Coronary artery (tissue), 2 donors: ENCODE measurements at regions not wholly inside any gene's neighbourhood (a gene's known extent, or its start where the extent isn't known, plus 50 kb on each side); places are given as distances from the start of the nearest gene placed in this dataset.
"Not testable (repeated sequence)": the region's sequence is repeated elsewhere in the genome, so short reads cannot be mapped to it uniquely, and the experiment has no call there.

Experiments
- DNase-seq: peaks from one replicate; pipeline ENCODE4 v3.0.0-alpha.2; 2017; ENCODE audit warnings: low spot score
- H3K27ac ChIP-seq, 2 donors: fragments of 200-600 bp; sonication (generic); one replicate each; pipeline ENCODE4 v1.5.1; 2016 to 2019
- H3K4me3 ChIP-seq: fragments of 200-600 bp; sonication (generic); 2 replicates; pipeline ENCODE4 v1.5.1; 2016; ENCODE audit warnings: mild to moderate bottlenecking, moderate library complexity
- TF ChIP-seq, protein P1 (sequence below): fragments of 200-600 bp; sonication (generic); IDR thresholded peaks from one replicate; pipeline ENCODE4 v1.5.1; 2019; ENCODE audit warnings: antibody characterized with exemption

DNA sequence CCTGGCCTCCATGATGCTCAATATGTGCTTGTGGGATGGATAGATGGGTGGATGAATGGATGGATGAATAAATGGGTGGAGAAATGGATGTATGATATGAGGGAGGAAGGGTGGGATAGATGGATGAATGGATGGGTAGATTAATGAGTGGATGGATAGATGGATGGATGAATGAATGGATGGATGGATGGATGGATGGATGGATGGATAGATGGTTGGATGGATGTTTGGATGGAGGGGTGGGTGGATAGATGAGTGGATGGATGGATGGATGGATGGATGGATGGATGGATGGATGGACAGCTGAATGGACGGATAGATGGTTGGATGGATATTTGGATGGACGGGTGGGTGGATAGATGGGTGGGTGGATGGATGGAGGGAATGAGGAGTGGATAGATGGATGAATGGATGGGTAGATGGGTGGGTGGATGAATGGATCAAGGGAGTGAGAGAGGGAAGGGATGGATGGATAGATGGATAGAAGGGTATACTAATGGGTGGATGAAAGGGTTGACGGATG lies 139.4 kb downstream of the CEBPB start:
- TF ChIP-seq, protein P1, sequence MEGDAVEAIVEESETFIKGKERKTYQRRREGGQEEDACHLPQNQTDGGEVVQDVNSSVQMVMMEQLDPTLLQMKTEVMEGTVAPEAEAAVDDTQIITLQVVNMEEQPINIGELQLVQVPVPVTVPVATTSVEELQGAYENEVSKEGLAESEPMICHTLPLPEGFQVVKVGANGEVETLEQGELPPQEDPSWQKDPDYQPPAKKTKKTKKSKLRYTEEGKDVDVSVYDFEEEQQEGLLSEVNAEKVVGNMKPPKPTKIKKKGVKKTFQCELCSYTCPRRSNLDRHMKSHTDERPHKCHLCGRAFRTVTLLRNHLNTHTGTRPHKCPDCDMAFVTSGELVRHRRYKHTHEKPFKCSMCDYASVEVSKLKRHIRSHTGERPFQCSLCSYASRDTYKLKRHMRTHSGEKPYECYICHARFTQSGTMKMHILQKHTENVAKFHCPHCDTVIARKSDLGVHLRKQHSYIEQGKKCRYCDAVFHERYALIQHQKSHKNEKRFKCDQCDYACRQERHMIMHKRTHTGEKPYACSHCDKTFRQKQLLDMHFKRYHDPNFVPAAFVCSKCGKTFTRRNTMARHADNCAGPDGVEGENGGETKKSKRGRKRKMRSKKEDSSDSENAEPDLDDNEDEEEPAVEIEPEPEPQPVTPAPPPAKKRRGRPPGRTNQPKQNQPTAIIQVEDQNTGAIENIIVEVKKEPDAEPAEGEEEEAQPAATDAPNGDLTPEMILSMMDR: no peak
- Histone ChIP-seq H3K27ac (no peak overlapping the region), H3K4me3 (no peak overlapping the region)
- DNase-seq: no peak

DNA sequence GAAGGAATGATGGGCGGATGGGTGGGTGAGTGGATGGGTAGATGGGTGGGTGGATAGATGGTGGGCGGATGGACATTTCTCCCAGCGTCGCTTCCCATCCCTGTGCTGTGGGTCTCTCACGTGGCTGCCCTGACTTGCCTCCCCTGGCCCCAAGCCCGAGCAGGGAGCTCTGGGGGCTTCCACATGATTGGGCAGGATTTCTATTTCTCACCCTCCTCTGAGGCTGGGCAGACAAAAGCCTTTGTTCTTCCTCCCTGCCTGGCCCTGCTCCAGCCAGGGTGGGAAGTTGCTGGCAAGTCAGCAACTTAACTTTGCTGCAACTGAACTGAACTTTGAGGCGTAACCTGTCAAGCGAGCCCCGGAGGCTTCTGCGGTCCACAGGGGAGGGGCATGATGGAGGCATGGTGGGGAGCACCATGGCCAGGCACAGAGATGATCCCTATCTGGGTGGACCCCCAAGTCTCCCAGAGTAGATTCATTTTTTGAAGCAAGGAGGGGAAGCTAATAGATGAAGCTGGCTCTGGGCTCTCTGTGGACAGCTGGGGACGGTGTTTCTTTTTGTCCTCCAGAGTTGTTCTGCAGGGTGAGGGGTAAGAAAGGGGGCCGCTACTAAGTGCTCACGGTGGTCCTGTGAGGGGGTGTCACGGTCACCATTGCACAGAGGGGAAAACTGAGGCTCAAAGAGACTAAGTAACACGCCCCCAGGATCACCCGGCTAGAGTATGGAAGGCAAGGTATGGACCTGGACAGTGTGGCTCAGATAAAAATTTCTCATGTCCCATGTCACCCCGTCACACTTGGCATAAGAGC lies 140.1 kb downstream of the CEBPB start:
- H3K27ac ChIP-seq: no peak overlapping the region
- no peak for DNase-seq
- TF ChIP-seq, protein P1: no peak
- no peak overlapping the region for H3K4me3 ChIP-seq

DNA sequence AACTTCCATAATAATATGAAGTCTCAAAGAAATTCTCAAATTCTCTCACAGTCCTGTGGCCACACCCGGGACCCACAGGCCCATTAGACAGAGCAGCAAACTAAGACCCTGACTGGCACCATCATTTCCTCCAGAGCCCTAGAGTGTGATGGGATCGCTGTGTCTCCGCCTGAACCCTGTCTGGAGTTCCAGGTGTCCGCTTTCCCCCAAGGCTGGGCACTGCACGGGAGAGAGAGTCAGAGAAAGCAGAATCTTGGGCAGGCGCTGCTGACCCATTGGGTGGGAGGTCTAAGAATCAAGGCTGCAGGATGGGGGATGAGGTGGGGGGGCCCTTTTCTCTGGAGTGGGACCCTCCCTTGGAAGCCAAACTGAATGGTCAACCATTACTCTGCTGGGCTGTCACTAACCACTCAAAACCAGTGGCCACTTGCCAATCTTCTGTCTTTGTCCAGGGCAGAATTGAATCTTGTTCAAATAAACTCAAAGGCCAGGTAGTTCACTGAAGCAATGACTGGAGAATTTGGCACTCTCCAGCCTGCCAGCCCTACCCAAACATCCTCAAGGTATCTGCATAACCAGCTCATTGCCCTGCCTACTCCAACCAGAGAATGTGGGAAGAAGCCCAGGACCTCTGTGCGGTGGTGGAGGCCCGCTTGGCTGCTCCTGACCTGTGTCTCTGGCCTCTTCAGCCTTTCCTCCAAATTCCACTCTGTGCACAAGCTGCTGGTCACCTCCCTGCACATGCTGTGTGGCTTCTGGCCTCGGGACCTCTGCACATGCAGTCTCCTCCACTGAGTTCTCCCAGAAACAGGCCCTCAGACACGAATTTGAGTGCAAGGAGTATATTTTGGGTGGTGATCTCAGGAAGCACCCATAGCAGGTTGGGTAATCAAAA lies 141.1 kb downstream of the CEBPB start:
- no peak for DNase-seq
- TF ChIP-seq, protein P1: no peak
- H3K27ac ChIP-seq: no peak overlapping the region

DNA sequence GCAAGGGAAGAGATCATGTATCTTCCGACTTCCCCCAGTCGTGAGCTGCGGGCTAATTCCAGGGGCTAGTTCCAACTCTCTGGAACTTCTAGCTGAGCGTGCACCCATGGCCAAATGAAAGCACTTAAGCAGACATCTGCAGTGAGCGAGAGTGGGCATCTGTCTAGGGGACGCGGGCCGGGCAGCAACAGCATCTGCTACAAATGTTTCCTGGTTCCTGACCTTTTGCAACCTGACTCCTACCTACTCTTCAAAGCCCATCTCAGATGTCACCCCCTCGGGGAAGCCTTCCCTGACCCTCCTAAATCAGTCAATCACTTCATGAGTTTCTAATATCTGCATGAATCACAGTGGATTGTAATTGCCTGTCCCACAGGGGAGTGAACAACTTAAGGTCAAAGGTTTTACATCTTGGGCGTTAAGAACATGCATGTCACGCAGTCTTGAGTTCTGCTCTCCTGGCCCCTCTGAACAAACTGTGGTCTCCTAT lies 141.9 kb downstream of the CEBPB start:
- DNase-seq: no peak
- Histone ChIP-seq H3K27ac (no peak overlapping the region), H3K4me3 (no peak overlapping the region)
- TF ChIP-seq, protein P1: no peak

More for the DNA sequence above, 141.1 kb downstream of the CEBPB start:
- H3K4me3 ChIP-seq: no peak overlapping the region

DNA sequence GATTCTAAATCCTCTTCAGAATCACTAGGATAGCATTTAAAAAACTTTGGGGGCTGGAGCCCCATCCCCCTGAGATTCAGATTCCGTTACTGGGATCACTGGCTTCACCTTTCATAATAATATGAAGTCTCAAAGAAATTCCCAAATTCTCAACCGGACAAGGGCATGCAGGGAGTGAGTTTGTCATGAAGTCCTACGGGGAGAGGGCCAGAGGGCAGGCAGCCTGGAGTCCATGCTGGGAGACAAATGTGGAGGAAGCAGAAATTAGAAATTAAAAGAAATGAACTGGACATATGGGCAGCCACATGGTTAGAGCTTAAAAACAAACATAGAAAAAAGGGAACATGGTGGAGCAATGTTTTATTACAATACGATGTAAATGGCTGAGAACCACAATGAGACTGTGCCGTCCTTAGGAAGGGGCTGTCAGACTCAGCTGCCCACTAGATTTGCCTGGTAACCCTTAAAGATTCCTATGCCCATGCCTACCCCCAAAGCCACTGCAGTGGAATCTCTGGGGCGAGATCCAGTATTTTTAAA lies 142.6 kb downstream of the CEBPB start:
- no peak for DNase-seq
- TF ChIP-seq, protein P1: no peak
- Histone ChIP-seq H3K4me3 (no peak overlapping the region), H3K27ac (no peak overlapping the region)

DNA sequence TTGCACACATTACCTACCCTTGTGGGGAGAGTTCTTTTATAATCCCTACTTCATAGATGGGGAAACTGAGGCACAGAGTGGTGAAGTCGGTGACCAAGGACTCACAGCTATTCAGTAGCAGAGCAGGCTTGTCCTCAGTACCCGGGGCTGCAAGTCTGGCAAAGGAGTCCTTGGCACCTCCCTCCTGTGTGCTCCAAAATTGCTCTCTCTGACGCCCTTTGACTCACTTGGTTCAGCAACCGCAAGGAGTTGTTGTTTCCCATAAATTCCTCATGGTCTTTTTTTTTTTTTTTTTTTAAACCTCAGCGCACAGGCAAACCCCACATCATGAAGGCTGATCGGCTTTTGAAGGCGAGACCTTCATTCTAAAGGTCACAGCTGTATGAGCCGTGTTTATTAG lies 143.2 kb downstream of the CEBPB start:
- no peak overlapping the region for H3K27ac ChIP-seq
- no peak for DNase-seq

DNA sequence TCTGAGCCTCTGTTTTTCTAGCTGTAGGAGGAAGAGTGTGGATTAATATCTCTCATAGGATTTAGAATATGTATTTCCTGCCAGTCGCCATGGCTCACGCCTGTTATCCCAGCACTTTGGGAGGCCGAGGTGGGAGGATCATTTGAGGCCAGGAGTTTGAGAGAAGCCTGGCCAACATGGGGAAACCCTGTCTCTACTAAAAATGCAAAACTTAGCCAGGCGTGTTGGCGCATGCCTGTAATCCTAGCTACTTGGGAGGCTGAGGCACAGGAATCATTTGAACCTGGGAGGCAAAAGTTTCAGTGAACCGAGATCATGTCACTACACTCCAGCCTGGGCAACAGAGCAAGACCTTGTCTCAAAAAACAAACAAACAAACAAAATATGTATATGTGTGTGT lies 143.9 kb downstream of the CEBPB start:
- not testable (repeated sequence) for DNase-seq, H3K4me3 ChIP-seq, H3K27ac ChIP-seq

More for the DNA sequence above, 143.2 kb downstream of the CEBPB start:
- no peak overlapping the region for H3K4me3 ChIP-seq
- TF ChIP-seq, protein P1: no peak
